ENCODE measurements at regions not wholly inside any gene's neighbourhood (a gene's known extent, or its start where the extent isn't known, plus 50 kb on each side); places are given as distances from the start of the nearest gene placed in this dataset.
A peak's percentile ranks its signal among the peaks of the same experiment; 100 is the strongest.

DNA sequence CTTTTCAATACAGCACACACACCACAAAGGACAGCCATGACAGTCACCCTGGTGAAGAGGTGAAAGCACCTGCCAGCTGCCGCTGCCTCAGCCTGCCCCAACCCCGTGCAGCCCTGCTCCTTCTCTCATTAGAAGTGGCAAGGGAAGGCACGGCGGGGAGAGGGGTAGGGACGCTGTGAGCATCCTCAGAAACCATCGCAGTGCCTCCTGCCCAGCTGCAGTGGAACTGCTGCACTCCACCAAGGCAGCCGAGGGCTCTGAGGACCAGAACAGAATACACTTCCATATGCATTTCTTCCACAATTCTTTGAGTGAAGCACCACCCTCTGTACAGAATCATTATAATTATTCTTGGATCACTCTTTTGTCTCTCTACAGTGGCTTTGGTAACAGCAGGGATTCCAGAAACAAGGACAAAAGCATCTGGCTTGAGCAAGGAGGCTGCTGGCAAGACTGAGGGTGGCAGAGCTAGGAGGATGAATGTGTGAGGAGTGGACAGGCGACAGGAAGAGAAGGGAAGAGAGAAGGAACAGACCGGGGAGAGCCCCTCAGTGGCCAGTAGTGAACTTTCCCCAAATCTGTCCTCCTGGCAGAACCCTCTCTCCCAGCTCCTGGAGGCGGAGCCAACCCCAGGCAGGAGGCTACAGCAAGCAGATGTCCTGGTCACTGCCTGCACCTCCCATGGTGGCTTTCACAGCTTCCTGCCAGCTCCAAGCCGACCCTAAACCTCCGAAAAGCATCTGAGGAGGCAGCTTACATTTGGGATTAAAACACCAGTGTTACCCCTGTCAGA lies 73.2 kb downstream of the MTNR1A start:
- Histone ChIP-seq H3K27ac (no peak overlapping the region), H3K36me3 (no peaks in the 10 kb centered on the region), H3K9me3 (no peaks in the 10 kb centered on the region), H3K4me3 (no peak overlapping the region), H3K27me3 (peaks cover 0 to 8% of the 10 kb centered on the region in 2 donors), H3K4me1 (no peaks in the 10 kb centered on the region)
- no peak for ATAC-seq
- DNase-seq = no peak
- intact Hi-C loops (cut with DNase I) = no loop called here
- TF ChIP-seq, protein P1, sequence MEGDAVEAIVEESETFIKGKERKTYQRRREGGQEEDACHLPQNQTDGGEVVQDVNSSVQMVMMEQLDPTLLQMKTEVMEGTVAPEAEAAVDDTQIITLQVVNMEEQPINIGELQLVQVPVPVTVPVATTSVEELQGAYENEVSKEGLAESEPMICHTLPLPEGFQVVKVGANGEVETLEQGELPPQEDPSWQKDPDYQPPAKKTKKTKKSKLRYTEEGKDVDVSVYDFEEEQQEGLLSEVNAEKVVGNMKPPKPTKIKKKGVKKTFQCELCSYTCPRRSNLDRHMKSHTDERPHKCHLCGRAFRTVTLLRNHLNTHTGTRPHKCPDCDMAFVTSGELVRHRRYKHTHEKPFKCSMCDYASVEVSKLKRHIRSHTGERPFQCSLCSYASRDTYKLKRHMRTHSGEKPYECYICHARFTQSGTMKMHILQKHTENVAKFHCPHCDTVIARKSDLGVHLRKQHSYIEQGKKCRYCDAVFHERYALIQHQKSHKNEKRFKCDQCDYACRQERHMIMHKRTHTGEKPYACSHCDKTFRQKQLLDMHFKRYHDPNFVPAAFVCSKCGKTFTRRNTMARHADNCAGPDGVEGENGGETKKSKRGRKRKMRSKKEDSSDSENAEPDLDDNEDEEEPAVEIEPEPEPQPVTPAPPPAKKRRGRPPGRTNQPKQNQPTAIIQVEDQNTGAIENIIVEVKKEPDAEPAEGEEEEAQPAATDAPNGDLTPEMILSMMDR (IDR thresholded peaks at IDR 0.05) = no peak

DNA sequence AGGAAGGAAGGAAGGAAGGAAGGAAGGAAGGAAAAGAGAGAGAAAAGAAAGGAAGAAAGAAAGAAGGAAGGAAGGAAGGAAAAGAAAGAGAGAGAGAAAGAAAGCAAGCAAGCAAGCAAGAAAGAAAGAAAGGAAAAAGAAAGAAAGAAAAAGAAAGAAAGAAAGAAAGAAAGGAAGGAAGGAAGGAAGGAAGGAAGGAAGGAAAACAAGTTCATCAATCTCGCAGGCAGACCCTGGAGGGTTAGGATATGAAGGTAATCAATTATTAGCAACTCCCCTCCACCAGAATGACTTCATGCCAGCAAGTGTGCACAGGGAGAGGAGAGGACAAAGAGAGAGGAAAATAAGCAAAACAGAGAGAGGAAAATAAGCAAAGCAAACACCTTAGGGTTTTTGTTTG lies 80.2 kb downstream of the MTNR1A start:
- Histone ChIP-seq H3K4me1 (no peaks in the 10 kb centered on the region), H3K9me3 (no peaks in the 10 kb centered on the region), H3K27me3 (no peaks in the 10 kb centered on the region), H3K36me3 (no peaks in the 10 kb centered on the region), H3K27ac (no peak overlapping the region), H3K4me3 (no peak overlapping the region)
- TF ChIP-seq, protein P1 (IDR thresholded peaks at IDR 0.05) = no peak
- intact Hi-C loops (cut with DNase I) = loop anchor here in 1 of 2 donors (10.0 kb wide), 1 partner anchor 110 kb away; no protein-coding TSS in a partner anchor
- no peak for ATAC-seq
- DNase-seq = no peak

DNA sequence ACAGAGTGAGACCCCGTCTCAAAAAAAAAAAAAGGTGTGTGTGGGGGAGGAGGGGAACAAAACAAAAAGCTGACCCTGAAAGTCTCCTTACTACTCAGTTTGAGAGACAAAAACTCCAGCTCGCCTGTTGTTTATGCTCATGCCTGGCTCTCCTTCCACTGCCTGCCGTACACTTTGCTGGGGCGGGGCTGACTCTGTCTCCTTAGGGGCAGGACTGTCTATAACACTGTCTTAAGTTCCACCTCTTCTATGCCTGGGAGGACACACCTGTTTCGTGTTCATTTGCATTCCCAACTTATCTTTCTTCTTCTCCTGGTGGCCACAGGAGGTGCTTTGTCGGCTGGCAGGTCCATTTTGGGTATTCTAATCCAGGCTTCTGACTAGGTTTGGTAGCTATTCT lies 81.4 kb downstream of the MTNR1A start:
- Histone ChIP-seq H3K4me1 (no peaks in the 10 kb centered on the region), H3K27ac (no peak overlapping the region), H3K9me3 (no peaks in the 10 kb centered on the region), H3K4me3 (no peak overlapping the region), H3K36me3 (no peaks in the 10 kb centered on the region), H3K27me3 (no peaks in the 10 kb centered on the region)
- intact Hi-C loops (cut with DNase I) = loop anchor here in 1 of 2 donors (10.0 kb wide), 1 partner anchor 111 kb away; no protein-coding TSS in a partner anchor
- ATAC-seq (no peak), DNase-seq (no peak)
- TF ChIP-seq, protein P1 (IDR thresholded peaks at IDR 0.05) = no peak

DNA sequence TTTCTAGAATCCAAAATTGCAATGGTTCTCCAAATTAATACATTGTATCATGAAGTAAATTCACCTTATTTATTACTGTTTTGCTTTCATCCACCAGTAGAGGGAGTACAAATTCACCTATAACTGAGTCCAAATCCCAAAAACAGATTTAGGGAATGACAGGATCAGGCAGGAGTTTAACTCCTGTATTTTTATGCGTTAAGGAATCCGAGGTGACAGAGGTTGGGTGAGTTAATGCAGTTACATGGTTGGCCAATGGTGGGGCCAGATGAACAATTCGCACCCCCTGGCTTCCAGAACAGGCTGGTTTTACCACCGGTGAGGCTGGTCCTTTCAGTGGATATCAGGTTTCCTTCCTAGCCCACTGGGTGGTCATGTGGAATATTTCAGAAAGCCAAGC lies 82.4 kb downstream of the MTNR1A start:
- H3K4me1 ChIP-seq = no peaks in the 10 kb centered on the region
- TF ChIP-seq, protein P1 (IDR thresholded peaks at IDR 0.05) = peak; percentile 18 to 55
- no peaks in the 10 kb centered on the region for H3K27me3 ChIP-seq
- H3K9me3 ChIP-seq = no peaks in the 10 kb centered on the region
- no peak overlapping the region for H3K27ac ChIP-seq
- no peaks in the 10 kb centered on the region for H3K36me3 ChIP-seq
- ATAC-seq (peak; percentile 63), DNase-seq (peak in 1 of 4 donors; percentile 22)
- intact Hi-C loops (cut with DNase I) = loop anchor here in 1 of 2 donors (10.0 kb wide), 1 partner anchor 112 kb away; no protein-coding TSS in a partner anchor
- H3K4me3 ChIP-seq = no peak overlapping the region

DNA sequence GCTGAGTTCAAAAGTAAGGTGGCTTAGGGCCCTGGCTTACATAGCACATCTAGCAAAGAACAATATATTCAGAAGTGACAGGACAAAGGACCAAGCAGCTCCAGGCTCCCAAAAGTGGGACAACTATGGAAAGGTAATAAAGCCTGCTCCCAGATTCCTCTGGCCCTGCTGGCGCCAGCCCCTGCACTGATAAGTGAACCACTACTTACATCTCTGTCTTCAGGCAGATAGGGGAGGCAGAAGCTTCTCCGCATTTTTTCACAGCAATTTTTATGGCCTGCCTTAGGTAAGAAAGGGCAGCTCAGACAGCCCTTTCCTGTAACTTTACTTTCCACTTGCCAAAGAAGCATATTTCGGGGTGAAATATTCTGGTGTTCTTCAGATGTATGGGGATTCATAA lies 83.9 kb downstream of the MTNR1A start:
- Histone ChIP-seq H3K9me3 (no peaks in the 10 kb centered on the region), H3K4me3 (no peak overlapping the region), H3K27ac (no peak overlapping the region), H3K27me3 (no peaks in the 10 kb centered on the region), H3K4me1 (no peaks in the 10 kb centered on the region), H3K36me3 (no peaks in the 10 kb centered on the region)
- TF ChIP-seq, protein P1 (IDR thresholded peaks at IDR 0.05) = no peak
- no peak for ATAC-seq
- no peak for DNase-seq
- intact Hi-C loops (cut with DNase I) = loop anchor here in 1 of 2 donors (10.0 kb wide), 1 partner anchor 113 kb away; no protein-coding TSS in a partner anchor

Measured in left lung (tissue), 4 donors.